Astrocyte (in vitro differentiated cells and primary cell): ENCODE measurements at regions not wholly inside any gene's neighbourhood (a gene's known extent, or its start where the extent isn't known, plus 50 kb on each side); places are given as distances from the start of the nearest gene placed in this dataset.

Experiments
- DNase-seq: peaks from one replicate; pipeline ENCODE4 v3.0.0-alpha.2; 2010; ENCODE audit warnings: low read depth
- FAIRE-seq: peaks from 2 replicates; lab custom pipeline; 2011; peaks lifted over from hg19 to GRCh38; lab: Jason Lieb, UNC
- H2AFZ ChIP-seq: 2 replicates; pipeline ENCODE4 v1.6.0; 2012; ENCODE audit warnings: low read depth, low read length, inconsistent platforms
- H3K27ac ChIP-seq: 2 replicates; pipeline ENCODE4 v1.5.1; 2011; ENCODE audit warnings: low read depth, low read length, inconsistent platforms
- H3K27me3 ChIP-seq: 2 replicates; pipeline ENCODE4 v1.6.0; 2011; ENCODE audit warnings: low read length, inconsistent platforms; ENCODE audit not compliant: insufficient read depth
- H3K36me3 ChIP-seq: 2 replicates; pipeline ENCODE4 v1.5.1; 2011; ENCODE audit warnings: low read length, inconsistent platforms; ENCODE audit not compliant: insufficient read depth
- H3K4me1 ChIP-seq: 2 replicates; pipeline ENCODE4 v1.5.1; 2011; ENCODE audit warnings: low read length, inconsistent platforms; ENCODE audit not compliant: insufficient read depth
- H3K4me2 ChIP-seq: 2 replicates; pipeline ENCODE4 v1.6.0; 2012; ENCODE audit warnings: low read length, inconsistent platforms
- H3K4me3 ChIP-seq: 2 replicates; pipeline ENCODE4 v1.5.1; 2011; ENCODE audit warnings: low read depth, mild to moderate bottlenecking, low read length, inconsistent platforms; ENCODE audit not compliant: insufficient read depth
- H3K79me2 ChIP-seq: 2 replicates; pipeline ENCODE4 v1.6.0; 2012; ENCODE audit warnings: mild to moderate bottlenecking, low read length, inconsistent platforms; ENCODE audit not compliant: insufficient read depth
- H3K9ac ChIP-seq: 2 replicates; pipeline ENCODE4 v1.6.0; 2012; ENCODE audit warnings: mild to moderate bottlenecking, low read length, inconsistent platforms
- H3K9me3 ChIP-seq: 2 replicates; pipeline ENCODE4 v1.5.1; 2012; ENCODE audit warnings: low read depth, mild to moderate bottlenecking, low read length, inconsistent platforms; ENCODE audit not compliant: insufficient read depth
- H4K20me1 ChIP-seq: 2 replicates; pipeline ENCODE4 v1.6.0; 2012; ENCODE audit warnings: low read length, inconsistent platforms; ENCODE audit not compliant: insufficient read depth
- H3K27ac Mint-ChIP-seq: one replicate; pipeline ENCODE4 v1.8.0; 2021; ENCODE audit warnings: mild to moderate bottlenecking, mixed read lengths; ENCODE audit not compliant: unreplicated experiment
- H3K27me3 Mint-ChIP-seq: one replicate; pipeline ENCODE4 v1.8.0; 2021; ENCODE audit warnings: low read depth, mixed read lengths; ENCODE audit not compliant: unreplicated experiment
- H3K36me3 Mint-ChIP-seq: one replicate; pipeline ENCODE4 v1.8.0; 2021; ENCODE audit warnings: low read depth, mixed read lengths; ENCODE audit not compliant: unreplicated experiment
- H3K4me1 Mint-ChIP-seq: one replicate; pipeline ENCODE4 v1.8.0; 2021; ENCODE audit warnings: low read depth, mixed read lengths; ENCODE audit not compliant: unreplicated experiment
- H3K4me3 Mint-ChIP-seq: one replicate; pipeline ENCODE4 v1.8.0; 2021; ENCODE audit warnings: mild to moderate bottlenecking, moderate library complexity, mixed read lengths; ENCODE audit not compliant: unreplicated experiment
- H3K9me3 Mint-ChIP-seq: one replicate; pipeline ENCODE4 v1.8.0; 2021; ENCODE audit warnings: mild to moderate bottlenecking, mixed read lengths; ENCODE audit not compliant: unreplicated experiment
- EZH2 ChIP-seq: IDR thresholded peaks from 2 replicates; pipeline ENCODE4 v1.6.1; 2012; ENCODE audit warnings: mild to moderate bottlenecking, low read length, inconsistent platforms; ENCODE audit not compliant: insufficient read depth
- TF ChIP-seq, protein P1 (sequence below): IDR thresholded peaks from 2 replicates; pipeline ENCODE4 v1.5.1; 2011; ENCODE audit warnings: low read depth, mild to moderate bottlenecking, inconsistent platforms, low read length, moderate library complexity; ENCODE audit not compliant: insufficient read depth

DNA sequence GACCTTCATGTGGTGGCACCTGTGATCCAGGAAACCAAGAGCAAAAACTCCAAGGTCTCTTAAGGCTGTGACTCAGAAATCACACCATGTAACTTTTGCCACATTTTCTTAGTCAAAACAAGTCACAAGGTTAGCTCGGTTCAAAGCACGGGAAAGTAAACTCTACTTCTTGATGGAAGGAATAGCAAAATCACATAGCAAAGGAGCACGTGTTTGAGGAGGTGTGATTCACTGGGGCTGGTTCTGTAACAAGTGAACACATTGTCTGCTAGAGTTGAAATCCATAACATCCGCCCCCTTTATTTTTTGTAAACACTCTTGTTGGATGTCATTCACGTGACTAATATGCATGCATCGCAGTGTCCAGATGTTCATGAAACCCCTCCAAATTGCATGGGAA, 415.0 kb upstream of the MAF start:
- no peak overlapping the region for H3K9ac ChIP-seq
- Mint-ChIP-seq H3K36me3 (no peaks in the 10 kb centered on the region), H3K4me3 (no peak overlapping the region), H3K27ac (no peak overlapping the region), H3K4me1 (peaks cover 5% of the 10 kb centered on the region), H3K27me3 (peaks cover 2% of the 10 kb centered on the region), H3K9me3 (no peaks in the 10 kb centered on the region)
- H3K27ac ChIP-seq, result no peak overlapping the region
- no peaks in the 10 kb centered on the region for H3K4me1 ChIP-seq
- H4K20me1 ChIP-seq, result no peaks in the 10 kb centered on the region
- H3K4me2 ChIP-seq, result no peak overlapping the region
- no peak overlapping the region for H2AFZ ChIP-seq
- no peaks in the 10 kb centered on the region for H3K36me3 ChIP-seq
- DNase-seq, result peak; percentile 56
- H3K9me3 ChIP-seq, result no peaks in the 10 kb centered on the region
- H3K27me3 ChIP-seq, result no peaks in the 10 kb centered on the region
- H3K79me2 ChIP-seq, result no peaks in the 10 kb centered on the region
- no peak for FAIRE-seq
- no peak overlapping the region for H3K4me3 ChIP-seq
- TF ChIP-seq EZH2, result no peak
- TF ChIP-seq, protein P1, sequence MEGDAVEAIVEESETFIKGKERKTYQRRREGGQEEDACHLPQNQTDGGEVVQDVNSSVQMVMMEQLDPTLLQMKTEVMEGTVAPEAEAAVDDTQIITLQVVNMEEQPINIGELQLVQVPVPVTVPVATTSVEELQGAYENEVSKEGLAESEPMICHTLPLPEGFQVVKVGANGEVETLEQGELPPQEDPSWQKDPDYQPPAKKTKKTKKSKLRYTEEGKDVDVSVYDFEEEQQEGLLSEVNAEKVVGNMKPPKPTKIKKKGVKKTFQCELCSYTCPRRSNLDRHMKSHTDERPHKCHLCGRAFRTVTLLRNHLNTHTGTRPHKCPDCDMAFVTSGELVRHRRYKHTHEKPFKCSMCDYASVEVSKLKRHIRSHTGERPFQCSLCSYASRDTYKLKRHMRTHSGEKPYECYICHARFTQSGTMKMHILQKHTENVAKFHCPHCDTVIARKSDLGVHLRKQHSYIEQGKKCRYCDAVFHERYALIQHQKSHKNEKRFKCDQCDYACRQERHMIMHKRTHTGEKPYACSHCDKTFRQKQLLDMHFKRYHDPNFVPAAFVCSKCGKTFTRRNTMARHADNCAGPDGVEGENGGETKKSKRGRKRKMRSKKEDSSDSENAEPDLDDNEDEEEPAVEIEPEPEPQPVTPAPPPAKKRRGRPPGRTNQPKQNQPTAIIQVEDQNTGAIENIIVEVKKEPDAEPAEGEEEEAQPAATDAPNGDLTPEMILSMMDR, result no peak

DNA sequence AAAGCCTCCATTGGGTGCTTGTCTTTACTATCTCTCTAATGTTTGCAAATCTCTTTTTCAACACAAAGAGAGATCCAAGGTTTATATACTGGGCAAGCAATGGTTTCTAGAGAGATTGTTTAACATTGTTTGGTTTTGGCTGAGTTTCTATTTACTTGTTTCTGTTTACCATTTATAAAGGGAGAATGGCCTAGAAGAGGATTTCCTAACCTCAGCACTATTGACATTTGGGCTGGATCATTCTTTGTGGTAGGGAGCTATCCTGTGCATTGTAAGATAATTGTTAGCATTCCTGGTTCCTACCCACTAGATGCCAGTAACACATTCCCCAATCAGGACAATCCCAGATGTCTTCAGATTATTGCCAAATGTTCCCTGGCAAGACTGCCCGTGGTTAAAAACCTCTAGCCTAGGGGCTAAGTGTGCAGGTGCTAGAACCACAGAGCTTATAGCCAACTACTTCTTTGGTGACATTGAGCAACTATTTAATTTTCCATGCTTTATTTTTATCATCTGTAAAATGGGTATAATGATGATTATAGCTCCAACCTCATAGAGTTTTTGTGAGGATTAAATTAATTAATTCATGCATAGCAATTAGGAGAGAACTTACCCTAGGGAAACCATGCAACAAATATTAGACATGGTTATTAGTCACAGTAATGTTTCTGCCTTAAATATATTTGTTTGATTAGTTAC, 413.9 kb upstream of the MAF start:
- Mint-ChIP-seq H3K27ac (no peak overlapping the region), H3K4me1 (peaks cover 5% of the 10 kb centered on the region), H3K4me3 (no peak overlapping the region), H3K9me3 (no peaks in the 10 kb centered on the region), H3K27me3 (peaks cover 6% of the 10 kb centered on the region), H3K36me3 (no peaks in the 10 kb centered on the region)
- H3K9ac ChIP-seq, result no peak overlapping the region
- no peak overlapping the region for H2AFZ ChIP-seq
- H3K4me2 ChIP-seq, result no peak overlapping the region
- H3K4me3 ChIP-seq, result no peak overlapping the region
- FAIRE-seq, result no peak
- no peak overlapping the region for H3K27ac ChIP-seq
- H3K36me3 ChIP-seq, result no peaks in the 10 kb centered on the region
- TF ChIP-seq, protein P1, result no peak
- no peak for TF ChIP-seq EZH2
- no peaks in the 10 kb centered on the region for H3K79me2 ChIP-seq
- peak; percentile 25 for DNase-seq
- H4K20me1 ChIP-seq, result no peaks in the 10 kb centered on the region
- no peaks in the 10 kb centered on the region for H3K9me3 ChIP-seq
- H3K27me3 ChIP-seq, result no peaks in the 10 kb centered on the region
- no peaks in the 10 kb centered on the region for H3K4me1 ChIP-seq

DNA sequence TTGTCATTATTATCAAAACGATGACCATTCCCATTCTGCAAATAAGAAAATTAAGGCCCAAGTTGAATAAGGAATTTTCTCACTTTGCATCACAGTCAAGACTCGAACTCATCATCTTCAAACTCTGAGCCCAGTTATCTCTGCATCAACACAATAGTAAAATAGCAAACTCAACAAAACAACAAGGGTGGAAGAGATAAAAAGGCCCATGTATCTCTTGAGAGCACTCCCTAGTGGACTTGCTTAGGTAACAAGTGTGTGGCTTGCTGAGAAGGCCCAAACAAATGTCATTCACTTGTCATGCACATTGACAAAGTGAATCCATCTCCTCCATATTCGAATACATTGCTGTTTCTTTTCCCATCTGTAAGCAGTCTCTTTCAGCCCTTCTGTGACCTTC, 412.0 kb upstream of the MAF start:
- Histone ChIP-seq H3K27ac (no peak overlapping the region), H3K79me2 (no peaks in the 10 kb centered on the region), H3K4me2 (no peak overlapping the region), H2AFZ (no peak overlapping the region), H3K27me3 (no peaks in the 10 kb centered on the region), H4K20me1 (no peaks in the 10 kb centered on the region), H3K36me3 (no peaks in the 10 kb centered on the region), H3K4me1 (no peaks in the 10 kb centered on the region), H3K4me3 (no peak overlapping the region), H3K9me3 (no peaks in the 10 kb centered on the region), H3K9ac (no peak overlapping the region)
- H3K4me3 Mint-ChIP-seq, result no peak overlapping the region
- H3K9me3 Mint-ChIP-seq, result no peaks in the 10 kb centered on the region
- DNase-seq (no peak), FAIRE-seq (no peak)
- no peaks in the 10 kb centered on the region for H3K36me3 Mint-ChIP-seq
- no peak overlapping the region for H3K27ac Mint-ChIP-seq
- peaks cover 5% of the 10 kb centered on the region for H3K4me1 Mint-ChIP-seq
- TF ChIP-seq, protein P1, result no peak
- TF ChIP-seq EZH2, result no peak
- peaks cover 7% of the 10 kb centered on the region for H3K27me3 Mint-ChIP-seq
